OCI-M1 (cell line): ENCODE measurements at regions not wholly inside any gene's neighbourhood (a gene's known extent, or its start where the extent isn't known, plus 50 kb on each side); places are given as distances from the start of the nearest gene placed in this dataset.
"Not testable (repeated sequence)": the region's sequence is repeated elsewhere in the genome, so short reads cannot be mapped to it uniquely, and the experiment has no call there.

Source experiments
- DNase-seq: peaks from one replicate; lab custom pipeline; 2025; lab: John Stamatoyannopoulos, UW

DNA sequence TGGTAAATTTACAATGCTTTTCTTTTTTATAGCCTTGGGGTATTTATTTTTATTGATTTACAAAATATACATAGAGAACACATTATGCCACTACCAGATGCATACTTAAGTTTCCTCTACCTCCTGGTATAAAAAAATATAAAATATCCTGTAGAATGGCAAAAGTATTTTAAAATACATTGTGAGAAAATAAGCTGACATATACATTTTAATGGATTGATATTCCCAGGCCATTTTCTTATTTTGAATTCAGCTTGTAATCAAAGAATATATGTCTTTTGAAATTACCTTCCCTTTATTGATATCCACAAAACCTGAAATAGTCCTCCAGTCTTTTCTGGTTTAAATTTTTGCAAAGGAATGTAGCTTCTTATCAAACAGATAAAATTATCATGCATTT is 923.9 kb downstream of the CDH18 start:
- DNase-seq: no peak

DNA sequence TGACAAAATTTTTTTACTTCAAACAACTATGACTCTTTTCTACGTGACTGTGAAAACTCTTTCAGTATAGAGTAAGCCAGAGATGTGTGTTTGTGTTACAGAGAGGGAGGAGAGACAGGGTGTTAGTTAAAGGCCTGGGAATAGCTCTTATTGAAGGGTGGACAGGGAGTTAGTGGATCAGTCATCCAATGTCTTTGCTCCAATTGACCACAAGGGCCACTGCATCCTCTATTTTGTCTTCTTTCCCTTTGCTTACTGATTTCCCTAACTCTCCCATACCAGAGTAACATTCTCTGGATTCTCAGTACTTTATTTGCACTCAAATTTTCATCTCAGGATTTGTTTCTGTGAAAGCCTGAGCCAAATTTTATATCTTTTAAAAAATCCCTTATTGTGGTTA is 920.3 kb downstream of the CDH18 start:
- no peak for DNase-seq

DNA sequence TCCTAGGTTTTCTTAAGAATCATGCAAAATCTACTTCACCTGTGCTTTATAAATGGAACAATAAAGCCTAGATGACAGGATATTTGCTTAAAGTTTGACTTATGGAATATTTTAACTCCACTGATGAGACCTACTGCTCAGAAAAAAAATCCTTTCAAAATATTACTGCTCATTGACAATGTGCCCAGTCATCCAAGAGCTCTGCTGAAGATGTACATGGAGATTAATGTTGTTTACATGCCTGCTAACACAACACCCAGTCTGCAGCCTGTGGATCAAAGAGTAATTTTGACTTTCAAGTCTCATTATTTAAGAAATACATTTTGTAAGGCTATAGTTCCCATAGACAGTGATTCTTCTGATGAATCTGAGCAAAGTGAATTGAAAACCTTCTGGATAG is 889.6 kb downstream of the CDH18 start:
- DNase-seq: peak; percentile 51

DNA sequence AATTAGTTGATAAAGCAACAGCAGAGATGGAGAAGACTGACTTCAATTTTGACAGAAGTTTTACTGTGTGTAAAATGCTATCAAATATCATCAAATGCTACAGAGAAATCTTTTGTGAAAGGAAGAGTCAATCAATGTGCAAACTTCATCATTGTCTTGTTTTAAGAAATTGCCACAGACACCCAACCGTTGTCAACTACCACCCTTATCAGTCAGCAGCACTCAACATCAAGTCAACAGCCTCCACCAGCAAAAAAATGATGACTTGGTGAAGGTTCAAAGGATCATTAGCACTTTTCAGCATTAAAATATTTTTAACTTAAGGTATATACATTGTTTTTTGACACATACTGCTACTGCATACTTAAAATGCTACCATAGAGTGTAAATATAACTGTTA is 888.8 kb downstream of the CDH18 start:
- DNase-seq: peak; percentile 75

DNA sequence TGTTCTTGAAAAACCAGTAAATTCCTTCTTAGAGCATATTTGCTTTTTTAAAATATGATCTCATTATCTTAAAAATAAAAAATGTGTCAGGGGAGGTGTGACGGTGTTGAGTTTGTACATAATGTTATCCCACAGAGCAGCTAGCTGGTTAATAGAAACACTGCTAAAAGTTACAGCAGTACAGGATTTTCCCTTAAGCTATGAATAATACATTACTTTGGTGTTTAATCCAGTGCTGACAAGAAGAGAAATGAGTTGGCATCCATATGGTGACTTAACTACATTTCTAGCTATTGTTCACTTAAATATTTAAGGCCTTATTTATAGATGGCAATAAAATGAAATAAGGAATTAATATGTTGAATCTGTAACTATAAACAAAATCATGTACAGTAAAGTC is 883.1 kb downstream of the CDH18 start:
- no peak for DNase-seq

DNA sequence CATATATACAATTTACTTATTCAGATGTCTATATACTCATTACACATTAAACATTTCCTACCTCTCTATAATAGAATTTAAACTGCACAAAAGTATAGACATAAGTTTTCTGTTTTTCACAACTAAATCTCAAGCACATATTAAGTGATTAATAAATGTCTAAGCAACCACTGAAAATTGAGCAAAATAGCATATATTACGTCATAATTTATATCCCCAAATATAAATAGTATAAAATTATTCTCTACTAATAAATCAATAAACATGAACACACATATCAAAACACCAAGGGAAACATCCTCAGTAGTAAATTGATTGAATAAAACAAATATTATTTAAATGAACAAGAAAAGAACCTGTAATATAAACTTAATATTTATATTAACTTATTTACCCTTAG is 865.1 kb downstream of the CDH18 start:
- no peak for DNase-seq

DNA sequence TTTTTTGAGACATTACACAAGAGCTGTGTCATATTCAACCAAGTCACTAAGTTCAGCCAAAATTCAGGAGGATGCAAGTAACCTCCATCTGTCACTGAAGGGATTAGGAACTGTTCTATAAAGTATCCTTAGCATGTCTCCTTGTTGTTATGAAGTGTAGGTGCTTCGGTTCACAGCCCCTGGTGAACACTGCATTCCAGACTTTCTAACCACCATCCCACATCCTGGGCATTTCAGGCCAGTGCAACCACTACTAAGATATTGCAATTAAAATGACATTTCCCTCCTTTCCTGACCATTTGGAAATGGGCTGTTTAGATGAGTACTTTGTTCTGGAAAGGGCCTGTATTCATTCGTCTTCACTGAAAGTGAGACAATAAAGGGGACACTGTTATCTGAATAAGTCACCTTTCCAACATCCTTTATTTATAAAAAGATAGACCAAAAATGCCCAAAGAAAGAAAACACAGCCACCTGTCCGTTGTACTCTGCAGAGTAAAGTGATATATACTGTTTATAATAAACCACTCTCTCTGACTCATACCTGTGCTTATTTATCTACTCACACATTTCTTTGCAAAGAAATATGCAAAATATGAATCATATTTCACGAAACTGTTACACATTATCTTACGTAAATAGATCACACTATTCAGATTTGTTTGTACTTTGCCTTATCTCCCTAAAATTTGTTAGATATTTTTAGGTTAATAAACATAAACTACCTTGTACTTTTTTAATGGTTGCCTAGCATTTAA is 861.9 kb downstream of the CDH18 start:
- DNase-seq: no peak

DNA sequence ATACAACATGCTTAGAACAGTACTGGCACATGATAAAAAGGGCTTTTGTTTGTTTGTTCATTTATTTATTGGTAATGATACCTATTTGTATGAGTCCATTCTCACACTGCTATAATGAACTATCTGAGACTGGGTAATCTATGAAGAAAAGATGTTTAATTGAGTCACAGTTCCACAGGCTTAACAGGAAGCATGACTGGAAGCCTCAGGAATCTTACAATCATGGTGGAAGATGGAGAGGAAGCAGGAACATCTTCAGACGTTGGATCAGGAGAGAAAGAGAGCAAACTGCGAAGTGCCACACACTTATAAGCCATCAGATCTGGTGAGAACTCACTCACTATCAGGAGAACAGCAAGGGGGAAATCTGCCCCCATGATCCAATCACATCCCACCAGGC is 847.7 kb downstream of the CDH18 start:
- no peak for DNase-seq

DNA sequence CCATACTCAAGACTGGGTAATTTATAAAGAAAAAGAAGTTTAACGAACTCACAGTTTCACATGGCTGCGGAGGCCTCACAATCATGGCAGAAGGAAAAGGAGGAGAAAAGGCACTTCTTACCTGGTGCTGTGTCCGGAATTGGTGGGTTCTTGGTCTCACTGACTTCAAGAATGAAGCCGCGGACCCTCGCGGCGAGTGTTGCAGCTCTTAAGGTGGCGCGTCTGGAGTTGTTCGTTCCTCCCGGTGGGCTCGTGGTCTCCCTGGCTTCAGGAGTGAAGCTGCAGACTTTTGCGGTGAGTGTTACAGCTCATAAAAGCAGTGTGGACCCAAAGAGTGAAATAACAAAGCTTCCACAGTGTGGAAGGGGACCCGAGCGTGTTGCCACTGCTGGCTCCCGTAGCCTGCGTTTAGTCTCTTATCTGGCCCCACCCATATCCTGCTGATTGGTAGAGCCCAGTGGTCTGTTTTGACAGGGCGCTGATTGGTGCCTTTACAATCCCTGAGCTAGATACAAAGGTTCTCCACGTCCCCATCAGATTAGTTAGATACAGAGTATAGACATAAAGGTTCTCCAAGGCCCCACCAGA is 846.0 kb downstream of the CDH18 start:
- not testable (repeated sequence) for DNase-seq

DNA sequence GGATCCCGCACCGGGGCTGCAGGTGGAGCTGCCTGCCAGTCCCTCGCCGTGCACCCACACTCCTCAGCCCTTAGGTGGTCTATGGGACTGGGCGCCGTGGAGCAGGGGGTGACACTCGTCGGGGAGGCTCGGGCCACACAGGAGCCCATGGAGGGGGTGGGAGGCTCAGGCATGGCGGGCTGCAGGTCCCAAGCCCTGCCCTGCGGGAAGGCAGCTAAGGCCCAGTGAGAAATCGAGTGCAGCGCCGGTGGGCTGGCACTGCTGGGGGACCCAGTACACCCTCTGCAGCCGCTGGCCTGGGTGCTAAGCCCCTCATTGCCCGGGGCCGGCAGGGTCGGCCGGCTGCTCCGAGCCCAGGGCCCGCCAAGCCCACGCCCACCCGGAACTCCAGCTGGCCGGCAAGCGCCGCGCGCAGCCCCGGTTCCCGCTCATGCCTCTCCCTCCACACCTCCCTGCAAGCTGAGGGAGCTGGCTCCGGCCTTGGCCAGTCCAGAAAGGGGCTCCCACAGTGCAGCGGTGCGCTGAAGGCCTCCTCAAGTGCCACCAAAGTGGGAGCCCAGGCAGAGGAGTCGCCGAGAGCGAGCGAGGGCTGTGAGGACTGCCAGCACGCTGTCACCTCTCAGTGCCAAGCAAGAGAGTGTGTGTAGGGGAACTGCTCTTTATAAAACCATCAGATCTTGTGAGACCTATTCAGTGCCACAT is 845.1 kb downstream of the CDH18 start:
- DNase-seq: not testable (repeated sequence)

DNA sequence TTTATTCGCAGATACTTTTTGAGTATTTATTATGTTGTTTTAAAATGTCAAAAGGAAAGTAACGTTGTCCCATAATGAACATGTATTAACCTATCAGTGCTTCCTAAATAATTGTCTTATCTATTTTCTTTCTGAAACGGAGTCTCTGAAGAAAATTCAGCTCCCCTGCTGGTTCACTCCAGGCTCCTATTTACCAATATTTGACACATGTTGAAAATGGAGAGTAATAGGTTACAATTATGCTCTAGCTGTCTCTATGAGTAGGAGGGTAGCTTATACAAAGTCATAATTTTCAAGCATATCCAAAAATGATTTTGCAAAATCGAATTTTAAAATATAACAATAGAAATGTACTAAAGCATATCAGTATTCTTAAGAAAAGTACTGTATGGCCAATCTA is 844.1 kb downstream of the CDH18 start:
- no peak for DNase-seq

DNA sequence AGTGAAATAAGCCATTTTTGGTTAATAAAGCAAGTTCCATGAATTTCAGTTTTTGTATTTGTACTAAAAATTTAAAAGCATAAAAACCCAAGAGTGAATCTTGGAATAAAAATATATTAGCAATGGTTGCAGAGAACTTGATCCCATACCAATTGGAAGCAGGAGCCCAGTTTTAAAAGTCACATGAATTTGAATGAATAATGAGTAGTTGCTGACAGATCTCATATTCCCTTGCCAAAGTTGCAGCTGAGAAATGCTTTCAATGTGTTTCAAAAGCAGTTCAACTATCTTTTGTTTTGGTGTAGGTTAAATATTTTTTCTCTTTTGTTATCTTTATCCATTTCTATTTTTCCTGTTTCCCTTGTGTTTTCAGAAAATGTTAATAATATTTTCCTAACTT is 818.6 kb downstream of the CDH18 start:
- DNase-seq: no peak

DNA sequence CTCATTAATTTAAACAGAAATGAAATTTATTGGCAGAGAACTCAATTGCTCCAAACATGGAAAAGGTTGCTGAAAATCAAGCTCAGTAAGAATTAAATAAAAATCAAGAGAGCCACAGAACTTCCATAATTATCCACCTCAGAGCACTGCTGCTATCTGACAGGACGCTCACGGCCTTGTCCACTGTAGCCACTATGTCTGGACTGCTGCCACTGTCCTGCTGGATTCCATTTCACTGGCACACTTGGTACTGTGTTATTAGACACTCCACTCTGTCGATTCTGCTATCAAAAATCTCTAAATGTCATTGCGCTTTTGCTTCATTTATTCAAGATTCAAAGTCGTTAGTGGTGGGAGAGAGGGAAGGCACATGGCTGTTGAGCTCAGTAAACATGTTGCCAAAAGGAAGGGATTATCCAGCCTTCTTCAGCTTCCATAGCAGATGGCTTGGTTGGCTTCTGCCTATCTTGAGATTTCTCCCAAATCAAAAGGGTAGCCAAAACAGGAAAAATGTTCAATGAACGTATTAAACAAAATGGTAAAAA is 815.0 kb downstream of the CDH18 start:
- DNase-seq: no peak

DNA sequence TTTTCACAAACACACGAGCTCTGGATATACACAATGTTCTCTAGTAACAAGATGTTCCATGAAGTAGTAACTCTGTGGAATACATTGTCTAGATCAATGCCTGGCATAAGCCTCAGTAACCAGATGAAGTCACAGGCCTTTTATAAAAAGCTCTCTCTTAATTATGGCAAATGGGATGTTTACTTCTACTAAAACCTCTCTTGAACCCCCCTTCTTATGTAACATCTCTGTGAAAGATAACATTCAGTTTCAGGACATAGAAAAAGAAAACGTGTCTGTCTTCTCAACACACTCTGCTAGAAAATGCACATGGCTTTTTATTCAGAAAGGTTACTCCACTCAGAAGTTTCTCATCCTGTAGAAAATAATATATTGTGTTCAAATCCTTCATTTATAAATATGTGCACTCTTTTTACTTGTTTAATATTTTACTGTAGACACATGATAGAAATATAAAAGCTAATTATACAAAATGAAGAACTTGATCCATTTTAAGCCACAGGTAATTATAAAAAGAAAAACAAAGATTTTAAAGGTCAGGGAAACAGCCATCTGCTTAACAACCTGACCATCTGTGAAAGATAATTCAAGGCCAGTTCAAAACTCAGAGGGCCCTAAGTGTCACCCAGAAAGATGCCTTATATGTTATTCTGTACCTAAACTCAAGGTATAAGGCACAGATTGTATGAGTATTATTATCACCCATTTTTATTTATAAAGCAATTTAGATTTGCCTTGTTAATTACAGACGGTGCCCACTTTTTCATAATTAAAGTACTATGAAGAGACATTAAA is 812.0 kb downstream of the CDH18 start:
- DNase-seq: no peak

DNA sequence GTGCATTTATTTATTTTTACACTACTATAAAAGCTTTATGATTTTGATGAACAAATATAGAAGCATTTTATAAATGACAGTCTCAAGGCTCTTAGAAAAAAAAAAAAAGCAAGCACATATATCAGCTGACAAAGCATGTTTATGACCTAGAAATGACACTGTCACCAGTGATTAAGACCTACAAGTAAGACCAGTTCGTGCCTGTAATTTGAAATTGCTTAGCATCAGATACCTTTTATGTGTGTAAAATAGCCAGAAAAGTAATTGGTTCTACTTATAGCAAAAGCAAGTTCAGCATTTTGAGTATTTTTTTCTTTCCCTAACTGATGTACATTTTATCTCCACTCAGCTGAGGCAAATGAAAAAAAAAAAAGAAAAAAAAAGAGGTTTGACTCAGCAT is 808.4 kb downstream of the CDH18 start:
- peak; percentile 38 for DNase-seq

DNA sequence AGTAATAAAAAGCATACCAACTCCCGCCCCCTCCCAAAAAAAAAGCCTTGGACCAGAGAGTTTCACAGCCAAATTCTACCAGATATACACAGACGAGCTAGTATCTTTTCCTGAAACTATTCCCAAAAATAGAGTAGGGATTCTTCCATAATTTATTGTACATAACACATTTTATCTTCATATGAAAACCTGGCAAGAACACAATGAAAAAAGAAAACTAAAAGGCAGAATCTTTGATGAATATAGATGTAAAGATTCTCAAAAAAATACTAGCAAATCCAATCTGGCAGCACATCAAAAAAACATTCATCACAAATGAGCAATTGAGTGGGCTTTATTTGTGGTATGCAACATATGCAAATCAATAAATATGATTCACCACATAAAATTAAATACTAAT is 798.8 kb downstream of the CDH18 start:
- no peak for DNase-seq

DNA sequence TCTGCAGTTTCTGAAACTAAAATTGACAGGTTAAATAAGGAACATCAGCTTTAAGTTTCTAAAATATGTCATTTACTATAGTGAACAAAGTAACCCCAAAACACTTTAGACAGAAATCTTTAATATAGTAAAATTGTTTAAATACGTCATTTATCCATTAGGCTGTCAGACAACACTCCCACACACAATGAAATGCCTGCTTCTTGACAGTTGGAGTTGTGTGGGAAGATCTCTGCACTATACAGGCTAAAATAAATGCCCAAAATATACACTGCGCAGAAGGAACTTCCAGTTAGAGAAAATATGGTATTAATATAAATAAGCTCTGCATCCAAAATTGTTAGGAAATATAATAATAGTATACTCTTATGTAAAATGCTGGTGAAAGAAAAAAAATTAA is 794.4 kb downstream of the CDH18 start:
- DNase-seq: no peak

DNA sequence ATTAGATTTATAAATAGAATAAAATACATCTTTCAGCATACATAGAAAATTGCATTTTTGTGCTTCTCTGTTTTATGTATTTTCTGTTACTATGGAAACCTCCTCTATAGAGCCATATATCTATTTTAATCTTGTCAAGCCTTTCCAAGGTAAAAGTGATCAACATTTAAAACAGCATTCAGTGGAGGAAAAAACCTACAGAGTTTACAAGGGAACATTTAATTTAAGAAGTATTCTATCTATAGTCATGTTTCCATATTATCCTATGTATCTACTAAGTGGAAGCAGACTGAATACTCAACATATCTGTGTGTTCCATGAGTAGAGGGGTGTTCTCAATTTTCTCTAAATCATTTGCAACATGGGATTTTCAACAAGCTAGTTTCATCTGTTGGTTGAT is 791.4 kb downstream of the CDH18 start:
- no peak for DNase-seq

DNA sequence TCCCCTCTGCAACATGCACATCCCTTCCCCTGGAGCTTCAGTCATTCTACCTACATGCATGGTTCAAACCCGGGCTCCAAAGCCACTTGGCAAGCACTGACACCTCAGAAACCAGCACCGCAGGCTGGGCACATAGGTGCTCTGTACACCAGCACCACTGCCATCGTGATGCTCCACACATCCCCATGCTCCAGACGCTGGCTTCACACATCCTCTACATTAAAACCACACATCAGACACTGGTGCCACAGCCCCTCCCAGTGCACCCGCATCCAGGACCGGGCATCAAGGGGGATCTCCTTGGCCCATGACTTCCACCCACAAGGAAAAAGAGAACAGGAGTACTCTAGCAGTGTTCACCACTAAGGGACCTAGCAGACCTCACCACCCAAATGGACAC is 787.7 kb downstream of the CDH18 start:
- no peak for DNase-seq

DNA sequence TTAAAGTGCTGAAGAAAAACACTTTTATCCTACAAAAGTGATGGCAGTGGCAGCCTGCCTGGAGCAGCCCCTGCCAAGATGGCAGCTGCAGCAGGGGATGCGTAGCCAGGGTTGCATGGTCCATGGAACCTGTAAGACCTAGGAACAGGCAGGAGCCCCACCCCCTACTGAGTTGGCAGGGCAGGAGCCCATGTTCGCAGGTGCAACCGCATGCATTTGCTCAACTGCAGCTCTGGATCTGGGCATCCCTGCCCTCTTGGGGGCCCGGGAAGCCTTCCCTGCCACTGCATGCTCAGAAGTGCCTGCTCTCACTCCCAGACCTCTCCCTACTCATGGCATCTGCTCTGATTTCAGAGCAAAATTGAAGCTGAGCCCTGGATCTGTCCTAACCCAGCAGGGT is 779.6 kb downstream of the CDH18 start:
- DNase-seq: no peak

DNA sequence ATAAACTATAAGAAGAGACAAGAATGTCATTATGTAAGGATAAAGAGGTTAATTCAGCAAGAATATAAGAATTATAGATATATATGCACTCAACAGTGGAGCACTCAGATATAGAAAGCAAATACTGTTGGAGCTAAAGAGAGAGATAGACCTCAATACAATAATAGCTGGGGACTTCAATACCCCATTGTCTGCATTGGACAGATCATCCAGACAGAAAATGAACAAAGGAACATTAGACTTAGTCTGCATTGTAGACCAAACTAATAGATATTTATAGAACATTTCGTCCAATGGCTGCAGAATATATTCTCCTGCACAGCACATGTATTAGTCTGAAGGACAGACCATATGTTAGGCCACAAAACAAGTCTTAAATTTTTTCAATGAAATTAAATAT is 777.1 kb downstream of the CDH18 start:
- no peak for DNase-seq

DNA sequence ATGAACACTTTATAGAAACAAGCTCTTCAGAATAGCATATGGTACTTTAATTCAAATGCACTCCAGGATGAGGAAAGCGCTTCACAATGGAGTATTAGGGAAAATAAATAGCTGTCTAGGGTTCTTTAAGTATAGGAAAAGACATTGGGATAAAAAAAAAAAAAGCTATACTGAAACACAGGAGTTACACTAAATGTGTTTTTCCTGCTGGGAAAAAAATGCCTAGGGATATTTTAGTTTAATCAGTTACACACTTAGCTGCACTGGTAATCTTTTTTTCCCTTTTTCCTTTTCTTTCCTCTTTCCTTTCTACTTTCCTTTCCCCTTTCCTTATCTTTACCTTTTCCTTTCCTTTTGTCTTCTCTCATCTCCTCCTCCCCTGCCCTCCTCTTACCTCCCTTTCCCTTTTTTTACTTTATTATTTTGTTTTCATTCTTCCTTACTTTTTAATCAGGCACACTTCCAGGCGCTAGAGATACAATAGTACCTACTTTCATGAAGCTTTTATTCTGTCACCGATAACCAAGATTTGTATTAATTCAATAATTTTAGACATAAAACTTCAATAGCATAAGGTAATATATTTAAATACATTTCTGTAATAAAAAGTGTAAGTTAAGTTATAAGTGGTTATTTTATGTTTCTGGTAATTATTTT is 758.7 kb downstream of the CDH18 start:
- no peak for DNase-seq
